Activated CD8-positive, alpha-beta T cell treated with anti-CD3 and anti-CD28 coated beads, Interleukin-2, amount 10 ng/mL, durations not matched to agents 7 days and 5 days (primary cell): ENCODE measurements at regions not wholly inside any gene's neighbourhood (a gene's known extent, or its start where the extent isn't known, plus 50 kb on each side); places are given as distances from the start of the nearest gene placed in this dataset.

Experiments used
- ATAC-seq: fragments of 150-1000 bp; cut with Tn5 transposase; one replicate; pipeline ENCODE4 v1.10.0; 2021; ENCODE audit warnings: moderate library complexity
- CTCF ChIA-PET: fragments of 350-600 bp; sonication (Branson Sonifier 250); formaldehyde crosslinking; loops from one replicate; lab custom pipeline; 2021; ENCODE audit warnings: antibody characterized with exemption; lab: Charles Lee
- POLR2A ChIA-PET: fragments of 350-600 bp; sonication (Branson Sonifier 250); formaldehyde crosslinking; loops from one replicate; lab custom pipeline; 2021; ENCODE audit warnings: antibody characterized with exemption; lab: Charles Lee
- DNase-seq: peaks from one replicate; pipeline ENCODE4 v3.0.0-alpha.2; 2020
- H3K27ac Mint-ChIP-seq: one replicate; pipeline ENCODE4 v1.8.0; 2021; ENCODE audit warnings: mild to moderate bottlenecking, mixed read lengths
- H3K27me3 Mint-ChIP-seq: one replicate; pipeline ENCODE4 v1.8.0; 2021; ENCODE audit warnings: low read depth, mixed read lengths
- H3K36me3 Mint-ChIP-seq: one replicate; pipeline ENCODE4 v1.8.0; 2021; ENCODE audit warnings: low read depth, mixed read lengths
- H3K4me1 Mint-ChIP-seq: one replicate; pipeline ENCODE4 v1.8.0; 2021; ENCODE audit warnings: low read depth, mixed read lengths
- H3K4me3 Mint-ChIP-seq: one replicate; pipeline ENCODE4 v1.8.0; 2021; ENCODE audit warnings: mild to moderate bottlenecking, mixed read lengths
- H3K9me3 Mint-ChIP-seq: one replicate; pipeline ENCODE4 v1.8.0; 2022; ENCODE audit warnings: mixed read lengths; ENCODE audit not compliant: insufficient read depth

DNA sequence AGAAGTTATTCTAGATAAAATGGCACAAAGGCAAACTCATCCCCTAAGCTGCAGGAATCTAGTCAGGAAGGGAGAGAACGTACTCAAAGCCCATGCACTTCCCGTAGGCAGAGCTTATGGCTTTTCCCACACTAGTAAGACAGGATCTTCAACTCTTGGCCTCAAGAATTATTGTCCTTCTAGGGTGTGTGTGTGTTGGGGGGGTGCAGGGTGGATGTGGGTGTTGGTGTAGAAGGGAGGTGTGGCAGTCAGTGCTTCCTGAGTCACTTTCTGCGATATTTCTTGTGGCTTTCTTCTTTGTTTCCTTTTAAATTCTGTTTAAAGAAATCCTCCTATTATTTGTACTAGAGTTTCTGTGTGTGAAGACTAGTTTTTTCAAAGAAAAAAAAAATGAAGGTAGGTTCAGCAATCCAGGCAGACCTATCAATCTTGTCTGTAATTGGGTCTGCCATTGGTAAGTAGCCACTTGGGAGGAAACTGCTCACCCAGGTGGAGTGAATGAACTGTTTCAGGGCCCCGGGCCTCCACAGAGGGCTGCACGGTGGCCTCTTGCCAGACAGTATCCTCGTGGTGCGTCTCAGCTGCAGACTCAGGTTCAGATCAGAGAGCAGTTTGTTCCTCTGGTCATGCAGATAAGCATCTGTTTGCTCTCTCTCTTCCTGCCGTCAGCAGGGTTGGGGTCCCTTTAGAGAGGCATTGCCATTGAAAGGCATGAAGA, 131.9 kb downstream of the NPR3 start:
- CTCF ChIA-PET = interaction anchor here (1.3 kb wide), 1 partner anchor 9 kb away, joined by 3 read pairs; no protein-coding TSS in a partner anchor
- Mint-ChIP-seq H3K36me3 (no peaks in the 10 kb centered on the region), H3K4me1 (peaks cover 3% of the 10 kb centered on the region), H3K4me3 (no peak overlapping the region), H3K27ac (no peak overlapping the region), H3K27me3 (no peaks in the 10 kb centered on the region), H3K9me3 (no peaks in the 10 kb centered on the region)
- no peak for ATAC-seq
- peak; percentile 23 for DNase-seq
- POLR2A ChIA-PET = no interaction called here

- peaks cover 3% of the 10 kb centered on the region for H3K4me1 Mint-ChIP-seq
- POLR2A ChIA-PET = no interaction called here
- CTCF ChIA-PET = interaction anchor here (1.3 kb wide), 1 partner anchor 9 kb away, joined by 3 read pairs; no protein-coding TSS in a partner anchor
- ATAC-seq (no peak), DNase-seq (no peak)
- no peaks in the 10 kb centered on the region for H3K36me3 Mint-ChIP-seq
- H3K27me3 Mint-ChIP-seq = no peaks in the 10 kb centered on the region
- H3K4me3 Mint-ChIP-seq = no peak overlapping the region
- H3K9me3 Mint-ChIP-seq = no peaks in the 10 kb centered on the region
- H3K27ac Mint-ChIP-seq = no peak overlapping the region
Measured at GRCh38 chr5:32843531-32843895, 132.4 kb downstream of the NPR3 start.

DNA sequence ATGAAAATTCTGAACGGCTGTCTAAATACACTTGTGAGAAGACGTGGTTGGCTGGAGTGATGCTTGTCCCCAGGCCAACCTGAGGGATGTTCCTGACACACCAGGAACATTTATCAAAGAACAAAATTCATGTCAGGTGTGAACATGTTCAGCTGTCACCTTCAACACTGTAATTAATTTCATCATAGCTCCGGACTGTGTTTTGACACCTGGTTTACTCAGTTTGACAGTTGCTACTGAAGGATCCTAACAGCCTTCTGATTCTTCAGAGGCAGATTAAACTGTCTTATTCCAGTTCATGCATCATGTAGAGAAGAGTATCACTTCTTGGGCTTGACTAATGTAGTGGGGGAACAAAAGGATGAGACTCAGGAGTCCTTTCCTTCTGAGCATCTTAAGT, 134.1 kb downstream of the NPR3 start:
- no peak for ATAC-seq
- Mint-ChIP-seq H3K9me3 (no peaks in the 10 kb centered on the region), H3K36me3 (no peaks in the 10 kb centered on the region), H3K27me3 (no peaks in the 10 kb centered on the region), H3K4me3 (no peak overlapping the region), H3K4me1 (peaks cover 3% of the 10 kb centered on the region), H3K27ac (no peak overlapping the region)
- CTCF ChIA-PET = no interaction called here
- no peak for DNase-seq
- POLR2A ChIA-PET = no interaction called here

DNA sequence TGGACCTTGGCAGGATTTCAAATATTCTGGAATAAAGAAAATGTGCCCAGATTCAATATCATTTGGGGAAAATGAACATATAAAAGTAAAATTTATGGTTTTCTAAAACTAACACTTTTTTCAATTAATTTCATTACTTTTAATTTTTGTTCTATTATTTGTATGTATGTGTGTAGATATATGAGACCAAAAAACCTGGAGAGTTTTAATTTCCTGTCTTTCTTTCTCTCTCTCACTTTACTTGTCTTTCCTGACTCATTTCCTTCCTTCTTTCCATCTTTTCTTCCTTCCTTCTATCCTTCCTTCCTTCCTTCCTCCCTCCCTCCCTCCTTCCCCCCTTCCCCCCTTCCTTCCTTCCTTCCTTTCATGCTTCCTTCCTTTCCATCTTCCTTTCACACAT, 137.0 kb downstream of the NPR3 start:
- Mint-ChIP-seq H3K27ac (no peak overlapping the region), H3K27me3 (no peaks in the 10 kb centered on the region), H3K4me3 (no peak overlapping the region), H3K9me3 (no peaks in the 10 kb centered on the region), H3K36me3 (no peaks in the 10 kb centered on the region), H3K4me1 (peaks cover 3% of the 10 kb centered on the region)
- ATAC-seq = no peak
- ChIA-PET POLR2A (no interaction called here), CTCF (no interaction called here)
- DNase-seq = no peak

DNA sequence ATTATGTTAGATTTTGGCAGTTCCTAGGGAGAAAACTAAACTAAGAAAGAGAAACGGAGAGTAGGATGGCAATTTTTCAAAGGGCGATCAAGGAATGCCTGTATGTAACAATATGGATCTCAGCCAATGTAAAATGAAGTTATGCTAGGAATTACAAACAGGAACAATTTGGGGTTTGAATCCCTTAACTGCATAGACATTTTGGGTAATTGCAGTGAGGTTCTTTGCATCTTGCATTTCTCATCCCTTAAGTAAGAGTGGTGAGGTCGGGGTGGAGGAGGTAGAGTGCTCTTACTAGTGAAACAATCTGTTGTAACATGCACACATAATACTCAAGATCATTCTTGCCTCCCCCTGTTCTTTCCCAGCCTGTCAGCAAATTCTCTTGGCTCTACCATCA, 137.6 kb downstream of the NPR3 start:
- CTCF ChIA-PET = no interaction called here
- ATAC-seq (no peak), DNase-seq (no peak)
- POLR2A ChIA-PET = no interaction called here
- no peak overlapping the region for H3K27ac Mint-ChIP-seq
- no peaks in the 10 kb centered on the region for H3K27me3 Mint-ChIP-seq
- no peak overlapping the region for H3K4me3 Mint-ChIP-seq
- no peaks in the 10 kb centered on the region for H3K9me3 Mint-ChIP-seq
- H3K4me1 Mint-ChIP-seq = peaks cover 1% of the 10 kb centered on the region
- H3K36me3 Mint-ChIP-seq = no peaks in the 10 kb centered on the region

- Mint-ChIP-seq H3K4me1 (no peaks in the 10 kb centered on the region), H3K27ac (no peak overlapping the region), H3K4me3 (no peak overlapping the region), H3K9me3 (peaks cover 6% of the 10 kb centered on the region), H3K36me3 (no peaks in the 10 kb centered on the region), H3K27me3 (no peaks in the 10 kb centered on the region)
- DNase-seq (no peak), ATAC-seq (no peak)
- POLR2A ChIA-PET = no interaction called here
- CTCF ChIA-PET = no interaction called here
Measured at GRCh38 chr5:32850817-32851496, 139.8 kb downstream of the NPR3 start.

- Mint-ChIP-seq H3K36me3 (no peaks in the 10 kb centered on the region), H3K4me3 (no peak overlapping the region), H3K27ac (no peak overlapping the region), H3K9me3 (peaks cover 6% of the 10 kb centered on the region), H3K4me1 (no peaks in the 10 kb centered on the region), H3K27me3 (no peaks in the 10 kb centered on the region)
- CTCF ChIA-PET = interaction anchor here (1.0 kb wide), 1 partner anchor 8 kb away, joined by 3 read pairs; no protein-coding TSS in a partner anchor
- no peak for ATAC-seq
- POLR2A ChIA-PET = no interaction called here
- DNase-seq = no peak
Measured at GRCh38 chr5:32851559-32852173, 140.5 kb downstream of the NPR3 start.

DNA sequence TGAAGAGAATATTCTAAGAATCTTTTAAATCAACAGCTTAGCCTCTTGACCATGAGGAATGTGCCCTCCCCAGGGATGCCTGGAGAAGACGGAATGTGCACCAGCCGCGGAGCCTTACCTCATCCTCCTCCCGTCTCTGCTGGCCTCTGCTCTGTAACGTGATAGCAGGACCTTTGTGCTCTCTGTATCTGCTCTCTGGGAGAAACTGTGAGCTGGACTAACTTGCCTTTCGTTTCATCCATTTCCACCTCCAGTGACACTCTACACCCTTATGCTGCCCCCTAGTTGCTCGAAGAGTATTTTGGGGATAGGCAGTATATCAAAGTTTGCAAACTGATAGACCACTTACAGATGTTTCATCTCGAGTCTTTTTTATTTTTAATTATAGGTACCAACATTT, 141.4 kb downstream of the NPR3 start:
- Mint-ChIP-seq H3K27me3 (no peaks in the 10 kb centered on the region), H3K9me3 (peaks cover 6% of the 10 kb centered on the region), H3K4me1 (no peaks in the 10 kb centered on the region), H3K27ac (no peak overlapping the region), H3K4me3 (no peak overlapping the region), H3K36me3 (no peaks in the 10 kb centered on the region)
- no peak for ATAC-seq
- POLR2A ChIA-PET = no interaction called here
- CTCF ChIA-PET = interaction anchor here (1.0 kb wide), 1 partner anchor 9 kb away, joined by 3 read pairs; no protein-coding TSS in a partner anchor
- DNase-seq = no peak

DNA sequence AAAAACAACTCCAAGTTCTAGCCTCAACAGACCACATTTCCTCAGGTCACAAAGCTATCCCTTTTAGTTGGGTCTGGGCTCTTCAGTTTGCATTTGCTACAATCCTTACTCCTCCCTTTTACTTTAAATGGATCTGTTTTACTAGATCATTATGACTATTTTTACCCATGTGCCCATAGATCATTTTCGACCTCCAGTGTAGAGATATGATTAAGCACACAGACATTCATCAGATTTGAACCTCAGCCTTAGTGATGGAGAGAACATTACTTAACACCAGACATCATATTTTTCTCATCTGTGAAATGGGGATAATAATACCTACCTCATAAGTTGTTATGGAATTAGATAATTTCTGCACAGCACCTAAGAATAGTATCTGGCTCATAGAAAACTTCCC, 141.9 kb downstream of the NPR3 start:
- CTCF ChIA-PET = interaction anchor here (1.0 kb wide), 1 partner anchor 10 kb away, joined by 3 read pairs; no protein-coding TSS in a partner anchor
- no peak for DNase-seq
- Mint-ChIP-seq H3K4me1 (no peaks in the 10 kb centered on the region), H3K9me3 (peaks cover 6% of the 10 kb centered on the region), H3K27me3 (no peaks in the 10 kb centered on the region), H3K36me3 (no peaks in the 10 kb centered on the region), H3K4me3 (no peak overlapping the region), H3K27ac (no peak overlapping the region)
- no peak for ATAC-seq
- POLR2A ChIA-PET = no interaction called here

GRCh38 chr5:32854473-32854872, 143.4 kb downstream of the NPR3 start:
- no peak for ATAC-seq
- CTCF ChIA-PET = no interaction called here
- Mint-ChIP-seq H3K4me3 (no peak overlapping the region), H3K4me1 (no peaks in the 10 kb centered on the region), H3K9me3 (peaks cover 10% of the 10 kb centered on the region), H3K27me3 (no peaks in the 10 kb centered on the region), H3K27ac (no peak overlapping the region), H3K36me3 (no peaks in the 10 kb centered on the region)
- POLR2A ChIA-PET = no interaction called here
- no peak for DNase-seq

- POLR2A ChIA-PET = no interaction called here
- ATAC-seq (no peak), DNase-seq (no peak)
- no peaks in the 10 kb centered on the region for H3K27me3 Mint-ChIP-seq
- CTCF ChIA-PET = no interaction called here
- H3K27ac Mint-ChIP-seq = no peak overlapping the region
- H3K4me3 Mint-ChIP-seq = no peak overlapping the region
- no peaks in the 10 kb centered on the region for H3K36me3 Mint-ChIP-seq
- no peaks in the 10 kb centered on the region for H3K4me1 Mint-ChIP-seq
- H3K9me3 Mint-ChIP-seq = peaks cover 16% of the 10 kb centered on the region
Measured at GRCh38 chr5:32859211-32859641, 148.1 kb downstream of the NPR3 start.

- ChIA-PET POLR2A (no interaction called here), CTCF (no interaction called here)
- H3K36me3 Mint-ChIP-seq = no peaks in the 10 kb centered on the region
- no peaks in the 10 kb centered on the region for H3K4me1 Mint-ChIP-seq
- no peak overlapping the region for H3K27ac Mint-ChIP-seq
- no peak overlapping the region for H3K4me3 Mint-ChIP-seq
- DNase-seq = no peak
- no peak for ATAC-seq
- H3K9me3 Mint-ChIP-seq = peaks cover 14% of the 10 kb centered on the region
- no peaks in the 10 kb centered on the region for H3K27me3 Mint-ChIP-seq
Measured at GRCh38 chr5:32865475-32865874, 154.4 kb downstream of the NPR3 start.
